ENCODE measurements at regions not wholly inside any gene's neighbourhood (a gene's known extent, or its start where the extent isn't known, plus 50 kb on each side); places are given as distances from the start of the nearest gene placed in this dataset.

GRCh38 chr15:75136118-75136517 is 65.6 kb upstream of the C15orf39 start:
- Histone ChIP-seq H3K27ac (ENCODE audit: insufficient read depth, low read depth, low read length) (no peak overlapping the region), H2AFZ (ENCODE audit: low read depth, low read length) (no peak overlapping the region), H3K4me3 (replicated peaks in 1 of 3; ENCODE audit: insufficient read depth in 1 of 3, low read depth in 1 of 3, low read length in 3 of 3) (no peak overlapping the region), H3K36me3 (ENCODE audit: control insufficient read depth in 2 of 2, extremely low read depth in 1 of 2, insufficient read depth in 2 of 2, low read length in 2 of 2) (no peaks in the 10 kb centered on the region), H3K4me1 (ENCODE audit: control insufficient read depth, extremely low read depth, insufficient read depth, low read length) (no peaks in the 10 kb centered on the region), H3K27me3 (ENCODE audit: control insufficient read depth in 2 of 2, insufficient read depth in 2 of 2, low read length in 2 of 2) (no peaks in the 10 kb centered on the region), H3K9me3 (replicated peaks; ENCODE audit: control insufficient read depth, insufficient read depth, low read length) (no peaks in the 10 kb centered on the region), H4K20me1 (replicated peaks; ENCODE audit: control insufficient read depth, extremely low read depth, insufficient read depth, low read length) (no peaks in the 10 kb centered on the region), H3K79me2 (ENCODE audit: control insufficient read depth, insufficient read depth, low read length) (no peaks in the 10 kb centered on the region), H3K9ac (replicated peaks; ENCODE audit: extremely low read depth, insufficient read depth, low read length) (no peak overlapping the region), H3K4me2 (ENCODE audit: insufficient read depth, low read length) (no peak overlapping the region), H3K9me1 (replicated peaks; ENCODE audit: control insufficient read depth, extremely low read depth, insufficient read depth, low read length) (no peaks in the 10 kb centered on the region)
- intact Hi-C loops (cut with micrococcal nuclease) = no loop called here
- ChIA-PET POLR2A (no interaction called here), CTCF (no interaction called here)
- TF ChIP-seq POLR2AphosphoS5 (IDR thresholded peaks at IDR 0.05; ENCODE audit: insufficient read depth, low read depth, low read length) = no peak
- no peak for TF ChIP-seq POLR2A (IDR thresholded peaks at IDR 0.05; ENCODE audit: low read depth, low read length)
- no peak for TF ChIP-seq MAX (IDR thresholded peaks at IDR 0.05; ENCODE audit: insufficient read depth, insufficient read length)
- no peak for TF ChIP-seq CTCF (IDR thresholded peaks at IDR 0.05; ENCODE audit: extremely low read depth in 1 of 2, insufficient read depth in 1 of 2, low read depth in 1 of 2, low read length in 2 of 2)
- TF ChIP-seq FOS (IDR thresholded peaks at IDR 0.05; ENCODE audit: borderline replicate concordance, insufficient read depth, low read length) = no peak
- no peak for TF ChIP-seq GATA2 (IDR thresholded peaks at IDR 0.05; ENCODE audit: insufficient read depth, insufficient read length, low read depth, low read length)
- no peak for TF ChIP-seq EZH2 (IDR thresholded peaks at IDR 0.05; ENCODE audit: borderline replicate concordance, low read depth, low read length, severe bottlenecking)
- TF ChIP-seq JUN (IDR thresholded peaks at IDR 0.05; ENCODE audit: borderline replicate concordance, insufficient read depth, insufficient read length, low read depth) = no peak
- TF ChIP-seq MYC (IDR thresholded peaks at IDR 0.05; ENCODE audit: low read depth, low read length) = no peak
- dilution Hi-C loops (cut with MboI; ENCODE audit: extremely low pct_ligation_motif_present, low sequenced_read_pairs) = no loop called here
- DNase-seq (ENCODE audit: low read depth, low spot score) (no peak), FAIRE-seq (no peak)
- BruUV-seq (replicated peaks) = no TSS peak

All from endothelial cell of umbilical vein (primary cell).